Calu3 (cell line): ENCODE measurements at regions not wholly inside any gene's neighbourhood (a gene's known extent, or its start where the extent isn't known, plus 50 kb on each side); places are given as distances from the start of the nearest gene placed in this dataset.

Experiments
- BruUV-seq: library from RNA; stranded (reverse); fragments of 400-500 nt; replicated peaks from 2 replicates; lab custom pipeline; 2021; lab: Mats Ljungman, UMichigan
- CTCF ChIA-PET: fragments of 300-600 bp; sonication (Branson Sonifier 250); formaldehyde crosslinking; loops from one replicate; lab custom pipeline; 2022; ENCODE audit warnings: antibody characterized with exemption; lab: Charles Lee
- DNase-seq: peaks from one replicate; pipeline ENCODE4 v3.0.0; 2022
- H3K27ac Mint-ChIP-seq: one replicate; pipeline ENCODE4 v1.8.0; 2022; ENCODE audit warnings: mixed read lengths; ENCODE audit not compliant: unreplicated experiment
- H3K27me3 Mint-ChIP-seq: one replicate; pipeline ENCODE4 v1.8.0; 2022; ENCODE audit warnings: mixed read lengths; ENCODE audit not compliant: unreplicated experiment
- H3K36me3 Mint-ChIP-seq: one replicate; pipeline ENCODE4 v1.8.0; 2022; ENCODE audit warnings: mild to moderate bottlenecking, moderate library complexity, mixed read lengths; ENCODE audit not compliant: insufficient read depth, unreplicated experiment
- H3K4me1 Mint-ChIP-seq: one replicate; pipeline ENCODE4 v1.8.0; 2022; ENCODE audit warnings: mild to moderate bottlenecking, low read depth, mixed read lengths; ENCODE audit not compliant: unreplicated experiment
- H3K4me3 Mint-ChIP-seq: one replicate; pipeline ENCODE4 v1.8.0; 2022; ENCODE audit warnings: mild to moderate bottlenecking, low read depth, moderate library complexity, mixed read lengths; ENCODE audit not compliant: unreplicated experiment
- H3K9me3 Mint-ChIP-seq: one replicate; pipeline ENCODE4 v1.8.0; 2022; ENCODE audit warnings: low read depth, mixed read lengths; ENCODE audit not compliant: unreplicated experiment
- CTCF ChIP-seq: fragments of 200-600 bp; IDR thresholded peaks from one replicate; pipeline ENCODE4 v1.8.0; 2022; ENCODE audit warnings: antibody characterized with exemption; ENCODE audit not compliant: unreplicated experiment
- intact Hi-C: fragments of 100-400 bp; cut with micrococcal nuclease; formaldehyde crosslinking; loops from one replicate; pipeline ENCODE4 v1.10.0; 2022; ENCODE audit not compliant: unreplicated experiment

- Mint-ChIP-seq H3K36me3 (no peaks in the 10 kb centered on the region), H3K27me3 (no peaks in the 10 kb centered on the region), H3K4me1 (no peaks in the 10 kb centered on the region), H3K9me3 (no peaks in the 10 kb centered on the region), H3K4me3 (no peak overlapping the region), H3K27ac (no peak overlapping the region)
- CTCF ChIA-PET, result no interaction called here
- DNase-seq, result no peak
- intact Hi-C loops, result no loop called here
- no TSS peak for BruUV-seq
- TF ChIP-seq CTCF, result no peak
Observed at GRCh38 chr10:56596257-56596656, 235.2 kb upstream of the ZWINT start.

- no peaks in the 10 kb centered on the region for H3K36me3 Mint-ChIP-seq
- BruUV-seq, result no TSS peak
Observed at GRCh38 chr10:56593120-56593519, 232.1 kb upstream of the ZWINT start.

GRCh38 chr10:56586461-56586891, 225.4 kb upstream of the ZWINT start:
- Mint-ChIP-seq H3K27ac (no peak overlapping the region), H3K4me1 (no peaks in the 10 kb centered on the region), H3K36me3 (no peaks in the 10 kb centered on the region), H3K27me3 (no peaks in the 10 kb centered on the region), H3K9me3 (peaks cover 2% of the 10 kb centered on the region), H3K4me3 (no peak overlapping the region)
- DNase-seq, result no peak
- CTCF ChIA-PET, result no interaction called here
- intact Hi-C loops, result no loop called here
- no TSS peak for BruUV-seq
- TF ChIP-seq CTCF, result no peak

More at GRCh38 chr10:56593120-56593519, 232.1 kb upstream of the ZWINT start:
- H3K27me3 Mint-ChIP-seq, result no peaks in the 10 kb centered on the region
- H3K27ac Mint-ChIP-seq, result no peak overlapping the region
- H3K4me3 Mint-ChIP-seq, result no peak overlapping the region
- intact Hi-C loops, result no loop called here
- peaks cover 2% of the 10 kb centered on the region for H3K9me3 Mint-ChIP-seq
- no peak for DNase-seq
- H3K4me1 Mint-ChIP-seq, result no peaks in the 10 kb centered on the region
- CTCF ChIA-PET, result no interaction called here
- no peak for TF ChIP-seq CTCF

GRCh38 chr10:56585447-56586171, 224.6 kb upstream of the ZWINT start:
- Mint-ChIP-seq H3K36me3 (no peaks in the 10 kb centered on the region), H3K9me3 (peaks cover 2% of the 10 kb centered on the region), H3K4me1 (no peaks in the 10 kb centered on the region), H3K27ac (no peak overlapping the region), H3K4me3 (no peak overlapping the region), H3K27me3 (no peaks in the 10 kb centered on the region)
- TF ChIP-seq CTCF, result no peak
- intact Hi-C loops, result no loop called here
- BruUV-seq, result no TSS peak
- CTCF ChIA-PET, result no interaction called here
- DNase-seq, result no peak
